Nephron (organoid): ENCODE measurements at regions not wholly inside any gene's neighbourhood (a gene's known extent, or its start where the extent isn't known, plus 50 kb on each side); places are given as distances from the start of the nearest gene placed in this dataset.

ENCODE experiments used
- H3K27ac Mint-ChIP-seq, 3 experiments: 2 replicates each; pipeline ENCODE4 v1.8.0; 2020; ENCODE audit warnings: mixed read lengths in 3 of 3, mild to moderate bottlenecking in 2 of 3, moderate library complexity in 1 of 3
- H3K27me3 Mint-ChIP-seq: 2 replicates; pipeline ENCODE4 v1.8.0; 2021; ENCODE audit warnings: low read depth, mild to moderate bottlenecking, moderate library complexity, mixed read lengths
- H3K36me3 Mint-ChIP-seq: 2 replicates; pipeline ENCODE4 v1.8.0; 2020; ENCODE audit warnings: low read depth, mixed read lengths
- H3K4me1 Mint-ChIP-seq: 2 replicates; pipeline ENCODE4 v1.8.0; 2020; ENCODE audit warnings: mixed read lengths
- H3K4me3 Mint-ChIP-seq, 3 experiments: 2 replicates each; pipeline ENCODE4 v1.8.0; 2020; ENCODE audit warnings: mild to moderate bottlenecking in 3 of 3, mixed read lengths in 3 of 3, moderate library complexity in 2 of 3
- H3K9me3 Mint-ChIP-seq: 2 replicates; pipeline ENCODE4 v1.8.0; 2020; ENCODE audit warnings: mixed read lengths
- TF ChIP-seq, protein P1 (sequence below), 3 experiments: fragments of 200-600 bp; sonication (generic); IDR thresholded peaks; one replicate each; pipeline ENCODE4 v1.5.0; 2021; ENCODE audit warnings: antibody characterized with exemption in 3 of 3; ENCODE audit not compliant: unreplicated experiment in 3 of 3

DNA sequence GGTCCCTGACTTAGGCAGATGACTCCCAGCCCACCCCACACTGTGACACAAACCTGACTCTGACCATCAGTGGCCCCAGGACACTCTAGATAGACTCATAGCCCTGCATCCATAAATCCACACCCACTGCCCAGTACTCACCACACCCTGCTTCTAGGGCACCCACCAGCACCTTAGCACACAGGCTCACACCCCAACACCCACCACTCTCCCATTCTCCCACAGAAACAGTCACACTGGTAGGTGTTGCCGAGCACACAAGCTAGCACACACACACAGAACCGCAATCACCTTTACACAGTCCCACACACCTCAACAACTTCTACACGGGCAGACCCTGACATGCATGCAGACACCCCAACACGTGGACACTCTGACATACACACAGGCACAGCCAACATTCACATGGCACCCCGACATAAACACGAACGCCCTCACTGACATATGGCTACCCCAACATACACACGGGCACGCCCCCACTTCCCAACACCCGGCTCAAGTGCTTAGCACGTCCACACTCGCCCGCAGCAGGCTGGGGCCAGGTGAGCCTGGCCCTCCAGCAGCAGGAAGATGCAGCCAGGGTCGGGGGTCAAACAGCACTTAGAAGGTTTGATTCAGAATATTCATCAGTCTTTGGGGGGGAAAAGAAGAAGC lies 105.5 kb upstream of the TARDBP start:
- no peak overlapping the region for H3K27ac Mint-ChIP-seq
- H3K9me3 Mint-ChIP-seq, result no peaks in the 10 kb centered on the region
- H3K4me1 Mint-ChIP-seq, result peaks cover 10% of the 10 kb centered on the region
- TF ChIP-seq, protein P1, sequence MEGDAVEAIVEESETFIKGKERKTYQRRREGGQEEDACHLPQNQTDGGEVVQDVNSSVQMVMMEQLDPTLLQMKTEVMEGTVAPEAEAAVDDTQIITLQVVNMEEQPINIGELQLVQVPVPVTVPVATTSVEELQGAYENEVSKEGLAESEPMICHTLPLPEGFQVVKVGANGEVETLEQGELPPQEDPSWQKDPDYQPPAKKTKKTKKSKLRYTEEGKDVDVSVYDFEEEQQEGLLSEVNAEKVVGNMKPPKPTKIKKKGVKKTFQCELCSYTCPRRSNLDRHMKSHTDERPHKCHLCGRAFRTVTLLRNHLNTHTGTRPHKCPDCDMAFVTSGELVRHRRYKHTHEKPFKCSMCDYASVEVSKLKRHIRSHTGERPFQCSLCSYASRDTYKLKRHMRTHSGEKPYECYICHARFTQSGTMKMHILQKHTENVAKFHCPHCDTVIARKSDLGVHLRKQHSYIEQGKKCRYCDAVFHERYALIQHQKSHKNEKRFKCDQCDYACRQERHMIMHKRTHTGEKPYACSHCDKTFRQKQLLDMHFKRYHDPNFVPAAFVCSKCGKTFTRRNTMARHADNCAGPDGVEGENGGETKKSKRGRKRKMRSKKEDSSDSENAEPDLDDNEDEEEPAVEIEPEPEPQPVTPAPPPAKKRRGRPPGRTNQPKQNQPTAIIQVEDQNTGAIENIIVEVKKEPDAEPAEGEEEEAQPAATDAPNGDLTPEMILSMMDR (IDR thresholded peaks at IDR 0.05; ENCODE audit: unreplicated experiment in 3 of 3), result no peak
- no peak overlapping the region for H3K4me3 Mint-ChIP-seq
- H3K36me3 Mint-ChIP-seq, result no peaks in the 10 kb centered on the region
- peaks cover 35% of the 10 kb centered on the region for H3K27me3 Mint-ChIP-seq

DNA sequence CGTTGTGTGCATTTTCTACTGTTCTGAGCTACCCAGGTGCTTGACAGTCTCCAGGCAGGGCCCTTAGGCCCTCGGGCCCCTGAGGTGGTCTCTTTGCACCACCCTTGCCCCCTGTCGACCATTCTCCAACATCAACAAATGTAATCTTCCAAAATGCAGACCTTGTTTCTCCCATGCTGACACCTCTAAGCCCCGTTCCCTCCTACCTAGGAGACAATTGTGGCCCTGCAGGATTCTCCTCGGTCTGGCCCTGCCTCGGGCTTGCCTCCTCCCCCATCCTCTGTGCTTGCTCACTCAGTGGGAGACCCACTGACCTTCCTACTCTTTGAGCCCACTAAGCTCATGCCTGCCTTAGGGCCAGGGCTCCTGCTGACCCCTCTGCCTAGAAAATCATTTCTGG lies 104.2 kb upstream of the TARDBP start:
- H3K27ac Mint-ChIP-seq, result peak overlapping the region in 1 of 3 experiments; percentile 24
- H3K27me3 Mint-ChIP-seq, result peaks cover 34% of the 10 kb centered on the region
- peaks cover 10% of the 10 kb centered on the region for H3K4me1 Mint-ChIP-seq
- H3K36me3 Mint-ChIP-seq, result no peaks in the 10 kb centered on the region
- no peaks in the 10 kb centered on the region for H3K9me3 Mint-ChIP-seq
- H3K4me3 Mint-ChIP-seq, result no peak overlapping the region
- TF ChIP-seq, protein P1 (IDR thresholded peaks at IDR 0.05; ENCODE audit: unreplicated experiment in 3 of 3), result no peak

DNA sequence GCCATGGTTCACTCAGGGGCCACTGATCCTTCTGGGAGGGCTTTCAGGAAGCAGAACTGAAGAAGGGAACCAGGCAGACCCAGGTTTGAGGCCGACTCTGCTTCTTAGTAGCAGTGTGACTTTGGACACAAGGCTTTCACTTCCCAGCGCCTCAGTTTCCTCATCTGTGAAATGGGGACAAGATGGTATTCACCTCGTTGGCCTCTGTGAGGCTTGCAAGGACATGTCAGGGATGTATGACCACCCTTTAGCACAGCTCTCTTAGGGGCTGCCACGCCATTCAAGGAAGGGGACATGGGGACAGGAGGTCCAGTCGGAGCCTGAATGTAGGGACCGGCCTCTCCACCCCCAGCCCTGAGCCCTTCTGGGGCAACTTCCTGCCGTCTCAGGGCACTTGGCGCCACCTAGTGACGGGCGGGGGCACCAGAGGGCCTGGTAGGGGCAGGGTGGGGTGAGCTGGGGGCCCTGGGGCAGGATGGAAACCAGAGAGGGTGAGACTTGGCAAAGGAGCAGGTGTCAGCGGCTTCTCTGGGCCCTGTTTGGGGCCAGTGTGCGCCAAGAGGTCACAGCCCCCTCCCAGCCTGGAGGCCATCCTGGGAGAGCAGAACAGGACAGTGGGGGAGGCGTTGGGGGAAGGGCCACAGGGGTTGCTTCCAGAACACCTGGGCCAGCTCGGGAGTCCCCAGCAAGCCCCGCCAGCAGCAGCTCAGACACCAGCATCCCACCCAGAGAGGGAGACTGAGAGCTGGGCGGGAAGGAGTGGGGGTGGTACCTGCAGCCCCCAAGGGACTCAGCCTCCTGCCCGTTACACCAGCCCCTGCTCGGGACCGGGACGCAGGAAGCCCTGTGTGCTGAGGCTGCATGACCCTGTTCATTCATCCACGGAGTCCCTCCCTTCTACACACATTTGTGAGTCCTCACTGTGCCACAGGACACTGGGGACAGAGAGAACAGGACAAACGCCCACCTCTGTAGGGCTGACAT lies 102.5 kb upstream of the TARDBP start:
- no peak overlapping the region for H3K4me3 Mint-ChIP-seq
- peaks cover 8% of the 10 kb centered on the region for H3K4me1 Mint-ChIP-seq
- TF ChIP-seq, protein P1 (IDR thresholded peaks at IDR 0.05; ENCODE audit: unreplicated experiment in 3 of 3), result peak; percentile 40 to 67 (median 41)

DNA sequence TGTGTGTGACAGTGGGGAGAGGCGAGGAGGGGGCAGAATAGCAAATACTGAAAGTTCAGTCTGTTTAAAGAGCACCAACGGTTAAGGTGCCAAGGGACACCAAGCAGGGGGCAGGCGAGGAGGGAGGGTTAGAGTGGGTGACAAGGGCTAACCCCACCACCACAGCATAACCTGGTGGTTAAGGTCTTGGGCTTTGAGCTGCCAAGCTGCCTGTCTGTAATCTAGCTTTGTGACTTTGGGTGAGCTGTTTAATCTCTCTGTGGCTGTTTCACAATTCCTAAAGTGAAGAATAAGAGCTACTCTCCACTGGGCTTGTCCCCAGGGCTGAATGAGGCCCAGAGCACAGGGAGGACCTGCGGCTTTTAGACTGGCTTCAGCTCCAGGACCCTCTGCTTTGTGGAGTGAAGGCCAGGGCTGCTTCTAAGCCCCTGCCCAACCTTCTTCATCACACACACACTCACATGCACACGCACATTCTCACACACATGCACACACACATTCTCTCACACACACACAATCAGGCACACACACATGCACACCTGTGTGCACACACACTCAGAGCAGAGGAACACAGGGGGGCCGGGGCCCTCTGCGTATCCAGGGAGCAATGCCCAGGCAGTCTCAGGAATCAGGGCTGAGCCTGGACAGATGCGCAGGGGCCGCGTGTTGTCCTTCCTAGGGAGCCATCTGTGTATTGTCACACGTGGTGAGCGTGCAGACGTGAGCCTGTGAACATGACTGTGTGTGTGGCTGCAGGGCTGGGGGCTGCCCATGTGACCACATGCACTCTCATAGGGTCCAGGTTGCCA lies 101.6 kb upstream of the TARDBP start:
- no peaks in the 10 kb centered on the region for H3K36me3 Mint-ChIP-seq
- no peaks in the 10 kb centered on the region for H3K9me3 Mint-ChIP-seq
- H3K4me1 Mint-ChIP-seq, result peaks cover 5% of the 10 kb centered on the region
- TF ChIP-seq, protein P1 (IDR thresholded peaks at IDR 0.05; ENCODE audit: unreplicated experiment in 3 of 3), result no peak
- peaks cover 34% of the 10 kb centered on the region for H3K27me3 Mint-ChIP-seq
- no peak overlapping the region for H3K4me3 Mint-ChIP-seq
- H3K27ac Mint-ChIP-seq, result peak overlapping the region in 2 of 3 experiments; percentile 27 to 43

More for the DNA sequence above, 102.5 kb upstream of the TARDBP start:
- Mint-ChIP-seq H3K36me3 (no peaks in the 10 kb centered on the region), H3K27ac (peak overlapping the region in 1 of 3 experiments; percentile 27), H3K27me3 (peaks cover 34% of the 10 kb centered on the region), H3K9me3 (no peaks in the 10 kb centered on the region)

DNA sequence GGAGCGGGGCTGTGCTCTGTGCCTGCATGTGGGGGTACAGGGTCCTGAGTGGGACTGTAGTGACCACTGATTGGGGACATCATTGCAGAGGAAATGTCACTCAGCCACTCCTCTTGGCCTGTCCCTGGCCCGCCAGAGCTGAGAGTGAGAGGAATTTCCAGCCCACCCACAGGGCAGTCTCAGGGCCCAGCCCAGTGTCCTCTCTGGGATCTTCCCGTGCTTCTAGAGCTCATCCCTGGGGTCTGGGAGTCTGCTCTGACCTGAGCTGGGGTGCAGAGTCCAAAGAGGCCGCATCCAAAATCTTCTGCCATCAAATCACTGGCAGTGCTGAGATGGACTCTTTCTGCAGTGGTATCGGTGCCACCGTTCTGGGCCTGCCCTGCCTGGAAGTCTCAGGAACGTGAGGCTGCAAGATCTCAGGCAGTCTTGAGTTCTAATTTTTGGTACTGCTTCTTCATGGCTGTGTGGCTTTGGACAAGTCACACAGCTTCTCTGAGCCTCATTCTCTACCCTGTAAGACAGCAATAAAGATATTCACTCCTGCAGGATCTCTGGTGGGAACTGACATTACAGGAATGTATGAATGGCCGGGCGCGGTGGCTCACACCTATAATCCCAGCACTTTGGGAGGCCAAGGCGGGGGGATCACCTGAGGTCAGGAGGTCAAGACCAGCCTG lies 100.8 kb upstream of the TARDBP start:
- TF ChIP-seq, protein P1 (IDR thresholded peaks at IDR 0.05; ENCODE audit: unreplicated experiment in 3 of 3), result no peak
- H3K4me1 Mint-ChIP-seq, result peaks cover 5% of the 10 kb centered on the region
- H3K27me3 Mint-ChIP-seq, result peaks cover 33% of the 10 kb centered on the region
- no peak overlapping the region for H3K4me3 Mint-ChIP-seq
- no peaks in the 10 kb centered on the region for H3K36me3 Mint-ChIP-seq
- no peak overlapping the region for H3K27ac Mint-ChIP-seq
- no peaks in the 10 kb centered on the region for H3K9me3 Mint-ChIP-seq
